ENCODE measurements at regions not wholly inside any gene's neighbourhood (a gene's known extent, or its start where the extent isn't known, plus 50 kb on each side); places are given as distances from the start of the nearest gene placed in this dataset.
"Not testable (repeated sequence)": the region's sequence is repeated elsewhere in the genome, so short reads cannot be mapped to it uniquely, and the experiment has no call there.

- H3K27ac ChIP-seq (ENCODE audit: low read length), result no peak overlapping the region
- ChIA-PET CTCF (no interaction called here), POLR2A (ENCODE audit: unreplicated experiment) (no interaction called here)
- H3K4me1 ChIP-seq (ENCODE audit: insufficient read depth, low read length), result no peaks in the 10 kb centered on the region
- no peaks in the 10 kb centered on the region for H3K27me3 ChIP-seq (ENCODE audit: low read length)
- intact Hi-C loops (cut with micrococcal nuclease), result no loop called here
- H4K20me1 ChIP-seq (ENCODE audit: low read length), result no peaks in the 10 kb centered on the region
- ATAC-seq (no peak), DNase-seq (no peak)
- H3K4me3 ChIP-seq (ENCODE audit: low read length), result no peak overlapping the region
- H3F3A ChIP-seq (ENCODE audit: low read length, unreplicated experiment), result no peaks in the 10 kb centered on the region
- no TSS peak for BruUV-seq (replicated peaks)
- no peaks in the 10 kb centered on the region for H3K9me2 ChIP-seq (replicated peaks; ENCODE audit: low read length)
- H2AFZ ChIP-seq (ENCODE audit: low read length), result no peak overlapping the region
- H3K9ac ChIP-seq (ENCODE audit: low read length), result no peak overlapping the region
- TF ChIP-seq CTCF (conservative IDR thresholded peaks at IDR 0.05; ENCODE audit: low read depth, low read length) (no peak), EZH2phosphoT487 (IDR thresholded peaks at IDR 0.05; ENCODE audit: borderline replicate concordance, low read length) (no peak), EZH2 (IDR thresholded peaks at IDR 0.05; ENCODE audit: low read length, unreplicated experiment) (no peak)
- no peak overlapping the region for H3K4me2 ChIP-seq (ENCODE audit: low read length)
- no peaks in the 10 kb centered on the region for H3K36me3 ChIP-seq (ENCODE audit: low read depth, low read length)
- H3K9me3 ChIP-seq (ENCODE audit: low read length), result no peaks in the 10 kb centered on the region
- H3K79me2 ChIP-seq (ENCODE audit: low read length), result no peaks in the 10 kb centered on the region
Observed at GRCh38 chr6:58073263-58073662, 755.8 kb downstream of the PRIM2 start.

- H3K9me3 ChIP-seq (ENCODE audit: low read length); H3K9ac ChIP-seq (ENCODE audit: low read length); H3K27me3 ChIP-seq (ENCODE audit: low read length); BruUV-seq (replicated peaks); H3F3A ChIP-seq (ENCODE audit: low read length, unreplicated experiment); POLR2A ChIA-PET (ENCODE audit: unreplicated experiment); H2AFZ ChIP-seq (ENCODE audit: low read length); H3K27ac ChIP-seq (ENCODE audit: low read length); intact Hi-C loops (cut with micrococcal nuclease); H3K4me2 ChIP-seq (ENCODE audit: low read length); H3K36me3 ChIP-seq (ENCODE audit: low read depth, low read length); H3K4me1 ChIP-seq (ENCODE audit: insufficient read depth, low read length); DNase-seq; H3K9me2 ChIP-seq (replicated peaks; ENCODE audit: low read length); CTCF ChIA-PET; H4K20me1 ChIP-seq (ENCODE audit: low read length); H3K79me2 ChIP-seq (ENCODE audit: low read length); H3K4me3 ChIP-seq (ENCODE audit: low read length): not testable (repeated sequence)
- ATAC-seq, result peak; percentile 61
Observed at GRCh38 chr6:58090067-58090466, 772.6 kb downstream of the PRIM2 start.

GRCh38 chr6:58097251-58097650, 779.8 kb downstream of the PRIM2 start:
- H3K27me3 ChIP-seq (ENCODE audit: low read length); H3K79me2 ChIP-seq (ENCODE audit: low read length); H3K4me3 ChIP-seq (ENCODE audit: low read length); H3F3A ChIP-seq (ENCODE audit: low read length, unreplicated experiment); POLR2A ChIA-PET (ENCODE audit: unreplicated experiment); H3K27ac ChIP-seq (ENCODE audit: low read length); H4K20me1 ChIP-seq (ENCODE audit: low read length); H3K4me1 ChIP-seq (ENCODE audit: insufficient read depth, low read length); H3K36me3 ChIP-seq (ENCODE audit: low read depth, low read length); H3K9me2 ChIP-seq (replicated peaks; ENCODE audit: low read length); H3K9me3 ChIP-seq (ENCODE audit: low read length); H2AFZ ChIP-seq (ENCODE audit: low read length); BruUV-seq (replicated peaks); DNase-seq; CTCF ChIA-PET; ATAC-seq; H3K9ac ChIP-seq (ENCODE audit: low read length); intact Hi-C loops (cut with micrococcal nuclease); H3K4me2 ChIP-seq (ENCODE audit: low read length): not testable (repeated sequence)

GRCh38 chr6:58113960-58114359, 796.5 kb downstream of the PRIM2 start:
- peak; percentile 76 for ATAC-seq
- no TSS peak for BruUV-seq (replicated peaks)
- no peak for TF ChIP-seq EZH2phosphoT487 (IDR thresholded peaks at IDR 0.05; ENCODE audit: borderline replicate concordance, low read length)
- no peak for TF ChIP-seq EZH2 (IDR thresholded peaks at IDR 0.05; ENCODE audit: low read length, unreplicated experiment)
- TF ChIP-seq CTCF (conservative IDR thresholded peaks at IDR 0.05; ENCODE audit: low read depth, low read length), result no peak

GRCh38 chr6:58117162-58117561, 799.7 kb downstream of the PRIM2 start:
- intact Hi-C loops (cut with micrococcal nuclease); H3K4me2 ChIP-seq (ENCODE audit: low read length); ATAC-seq; H3K4me3 ChIP-seq (ENCODE audit: low read length); H2AFZ ChIP-seq (ENCODE audit: low read length); H3K9me3 ChIP-seq (ENCODE audit: low read length); H3K9ac ChIP-seq (ENCODE audit: low read length); POLR2A ChIA-PET (ENCODE audit: unreplicated experiment); BruUV-seq (replicated peaks); H3K36me3 ChIP-seq (ENCODE audit: low read depth, low read length); DNase-seq; H3K9me2 ChIP-seq (replicated peaks; ENCODE audit: low read length); H3K27ac ChIP-seq (ENCODE audit: low read length); H3K79me2 ChIP-seq (ENCODE audit: low read length); H3K4me1 ChIP-seq (ENCODE audit: insufficient read depth, low read length); H3K27me3 ChIP-seq (ENCODE audit: low read length); H3F3A ChIP-seq (ENCODE audit: low read length, unreplicated experiment); CTCF ChIA-PET; H4K20me1 ChIP-seq (ENCODE audit: low read length): not testable (repeated sequence)

More at GRCh38 chr6:58113960-58114359, 796.5 kb downstream of the PRIM2 start:
- Histone ChIP-seq H3K9ac (ENCODE audit: low read length) (no peak overlapping the region), H3K27me3 (ENCODE audit: low read length) (no peaks in the 10 kb centered on the region), H3K36me3 (ENCODE audit: low read depth, low read length) (no peaks in the 10 kb centered on the region), H2AFZ (ENCODE audit: low read length) (no peak overlapping the region), H3K9me3 (ENCODE audit: low read length) (no peaks in the 10 kb centered on the region), H4K20me1 (ENCODE audit: low read length) (no peaks in the 10 kb centered on the region), H3K4me3 (ENCODE audit: low read length) (no peak overlapping the region), H3K4me1 (ENCODE audit: insufficient read depth, low read length) (no peaks in the 10 kb centered on the region), H3K9me2 (replicated peaks; ENCODE audit: low read length) (no peaks in the 10 kb centered on the region), H3K27ac (ENCODE audit: low read length) (no peak overlapping the region), H3K79me2 (ENCODE audit: low read length) (no peaks in the 10 kb centered on the region), H3F3A (ENCODE audit: low read length, unreplicated experiment) (no peaks in the 10 kb centered on the region), H3K4me2 (ENCODE audit: low read length) (no peak overlapping the region)
- peak; percentile 30 for DNase-seq
- ChIA-PET CTCF (no interaction called here), POLR2A (ENCODE audit: unreplicated experiment) (no interaction called here)
- intact Hi-C loops (cut with micrococcal nuclease), result no loop called here
